Glutamatergic neuron (in vitro differentiated cells): ENCODE measurements at regions not wholly inside any gene's neighbourhood (a gene's known extent, or its start where the extent isn't known, plus 50 kb on each side); places are given as distances from the start of the nearest gene placed in this dataset.

Experiments used
- DNase-seq: peaks from one replicate; pipeline ENCODE4 v3.0.0; 2022
- H3K27ac Mint-ChIP-seq: one replicate; pipeline ENCODE4 v1.8.0; 2020; ENCODE audit warnings: mild to moderate bottlenecking, mixed read lengths, inconsistent platforms; ENCODE audit not compliant: unreplicated experiment
- H3K27me3 Mint-ChIP-seq: one replicate; pipeline ENCODE4 v1.8.0; 2020; ENCODE audit warnings: mild to moderate bottlenecking, moderate library complexity, mixed read lengths, inconsistent platforms; ENCODE audit not compliant: unreplicated experiment
- H3K36me3 Mint-ChIP-seq: one replicate; pipeline ENCODE4 v1.8.0; 2020; ENCODE audit warnings: mild to moderate bottlenecking, mixed read lengths, inconsistent platforms; ENCODE audit not compliant: unreplicated experiment
- H3K4me1 Mint-ChIP-seq: one replicate; pipeline ENCODE4 v1.8.0; 2020; ENCODE audit warnings: mild to moderate bottlenecking, low read depth, mixed read lengths, inconsistent platforms; ENCODE audit not compliant: unreplicated experiment
- H3K4me3 Mint-ChIP-seq: one replicate; pipeline ENCODE4 v1.8.0; 2020; ENCODE audit warnings: mild to moderate bottlenecking, mixed read lengths, inconsistent platforms; ENCODE audit not compliant: unreplicated experiment
- H3K9me3 Mint-ChIP-seq: one replicate; pipeline ENCODE4 v1.8.0; 2020; ENCODE audit warnings: mild to moderate bottlenecking, moderate library complexity, mixed read lengths, inconsistent platforms; ENCODE audit not compliant: unreplicated experiment
- TF ChIP-seq, protein P1 (sequence below): fragments of 200-600 bp; sonication (generic); IDR thresholded peaks from one replicate; pipeline ENCODE4 v1.5.0; 2021; ENCODE audit not compliant: partially characterized antibody, unreplicated experiment

- TF ChIP-seq, protein P1, sequence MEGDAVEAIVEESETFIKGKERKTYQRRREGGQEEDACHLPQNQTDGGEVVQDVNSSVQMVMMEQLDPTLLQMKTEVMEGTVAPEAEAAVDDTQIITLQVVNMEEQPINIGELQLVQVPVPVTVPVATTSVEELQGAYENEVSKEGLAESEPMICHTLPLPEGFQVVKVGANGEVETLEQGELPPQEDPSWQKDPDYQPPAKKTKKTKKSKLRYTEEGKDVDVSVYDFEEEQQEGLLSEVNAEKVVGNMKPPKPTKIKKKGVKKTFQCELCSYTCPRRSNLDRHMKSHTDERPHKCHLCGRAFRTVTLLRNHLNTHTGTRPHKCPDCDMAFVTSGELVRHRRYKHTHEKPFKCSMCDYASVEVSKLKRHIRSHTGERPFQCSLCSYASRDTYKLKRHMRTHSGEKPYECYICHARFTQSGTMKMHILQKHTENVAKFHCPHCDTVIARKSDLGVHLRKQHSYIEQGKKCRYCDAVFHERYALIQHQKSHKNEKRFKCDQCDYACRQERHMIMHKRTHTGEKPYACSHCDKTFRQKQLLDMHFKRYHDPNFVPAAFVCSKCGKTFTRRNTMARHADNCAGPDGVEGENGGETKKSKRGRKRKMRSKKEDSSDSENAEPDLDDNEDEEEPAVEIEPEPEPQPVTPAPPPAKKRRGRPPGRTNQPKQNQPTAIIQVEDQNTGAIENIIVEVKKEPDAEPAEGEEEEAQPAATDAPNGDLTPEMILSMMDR, result no peak
- H3K27me3 Mint-ChIP-seq, result peaks cover 8% of the 10 kb centered on the region
- H3K4me1 Mint-ChIP-seq, result no peaks in the 10 kb centered on the region
- no peak for DNase-seq
- H3K27ac Mint-ChIP-seq, result no peak overlapping the region
- H3K4me3 Mint-ChIP-seq, result no peak overlapping the region
- H3K9me3 Mint-ChIP-seq, result peaks cover 3% of the 10 kb centered on the region
- H3K36me3 Mint-ChIP-seq, result no peaks in the 10 kb centered on the region
These were observed 174.8 kb downstream of the ERCC6L2 start for GRCh38 chr9:96050048-96050860.

- TF ChIP-seq, protein P1, result no peak
- Mint-ChIP-seq H3K27ac (no peak overlapping the region), H3K9me3 (peaks cover 3% of the 10 kb centered on the region), H3K36me3 (no peaks in the 10 kb centered on the region), H3K4me3 (no peak overlapping the region), H3K4me1 (peaks cover 5% of the 10 kb centered on the region), H3K27me3 (peaks cover 7% of the 10 kb centered on the region)
- no peak for DNase-seq
These were observed 173.7 kb downstream of the ERCC6L2 start for GRCh38 chr9:96048956-96049831.

GRCh38 chr9:96048104-96048955, 172.8 kb downstream of the ERCC6L2 start:
- no peaks in the 10 kb centered on the region for H3K36me3 Mint-ChIP-seq
- H3K4me3 Mint-ChIP-seq, result no peak overlapping the region
- TF ChIP-seq, protein P1, result no peak
- H3K4me1 Mint-ChIP-seq, result peaks cover 6% of the 10 kb centered on the region
- DNase-seq, result no peak
- peaks cover 6% of the 10 kb centered on the region for H3K27me3 Mint-ChIP-seq
- H3K27ac Mint-ChIP-seq, result no peak overlapping the region
- peaks cover 2% of the 10 kb centered on the region for H3K9me3 Mint-ChIP-seq

- Mint-ChIP-seq H3K27ac (no peak overlapping the region), H3K27me3 (peaks cover 6% of the 10 kb centered on the region), H3K9me3 (peaks cover 2% of the 10 kb centered on the region), H3K36me3 (no peaks in the 10 kb centered on the region), H3K4me3 (no peak overlapping the region), H3K4me1 (peaks cover 6% of the 10 kb centered on the region)
- no peak for DNase-seq
- TF ChIP-seq, protein P1, result no peak
These were observed 172.2 kb downstream of the ERCC6L2 start for GRCh38 chr9:96047741-96048103.
